Frontal cortex (tissue), 3 donors: ENCODE measurements at regions not wholly inside any gene's neighbourhood (a gene's known extent, or its start where the extent isn't known, plus 50 kb on each side); places are given as distances from the start of the nearest gene placed in this dataset.

Experiments used
- DNase-seq, 2 donors: peaks; one replicate each; pipeline ENCODE4 v3.0.0; 2012; ENCODE audit warnings: low spot score in 2 of 2
- FAIRE-seq: peaks from 2 replicates; lab custom pipeline; 2012; peaks lifted over from hg19 to GRCh38; lab: Jason Lieb, UNC
- donor health status: control.
- donor health status: control.
- donor health status: control.

- FAIRE-seq = no peak
- no peak for DNase-seq
Measured at GRCh38 chr10:55320187-55320700, 519.2 kb upstream of the PCDH15 start.

DNA sequence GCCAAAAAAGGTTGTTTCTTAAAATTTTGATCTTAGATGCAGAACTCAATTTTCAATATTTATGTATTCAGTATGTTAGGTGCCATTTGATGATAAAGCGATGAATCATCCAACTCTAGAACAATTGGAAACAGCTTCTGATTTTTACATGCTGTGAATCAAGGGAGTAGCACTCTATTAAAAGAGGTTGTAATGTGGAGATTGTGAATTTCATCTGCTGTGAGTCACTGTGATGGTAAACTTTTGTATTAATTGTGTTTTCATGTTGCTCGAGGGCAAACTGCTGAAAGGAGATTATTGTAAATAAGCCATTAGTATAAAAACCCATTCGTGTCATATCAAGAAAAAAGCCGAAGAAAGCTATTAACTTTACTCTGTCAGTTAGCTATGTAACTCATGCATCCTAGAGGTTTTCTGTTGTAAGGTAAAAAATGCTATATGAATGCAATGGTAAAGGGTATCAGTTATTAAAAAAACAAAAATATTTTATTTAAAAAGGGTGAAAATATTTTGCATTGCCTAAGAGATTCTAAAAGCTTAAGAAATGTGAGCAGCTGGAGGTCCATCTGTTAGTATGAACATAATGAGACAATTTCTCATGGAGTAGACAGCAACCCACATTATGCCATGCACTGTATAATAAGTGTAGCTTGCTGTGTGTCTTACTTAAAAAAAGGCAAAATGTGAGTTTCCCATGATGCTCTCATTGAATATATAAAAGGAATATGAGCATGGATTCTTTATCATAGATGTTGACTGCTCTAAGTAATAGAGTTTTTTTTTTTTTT lies 511.0 kb upstream of the PCDH15 start:
- FAIRE-seq (no peak), DNase-seq (no peak)

DNA sequence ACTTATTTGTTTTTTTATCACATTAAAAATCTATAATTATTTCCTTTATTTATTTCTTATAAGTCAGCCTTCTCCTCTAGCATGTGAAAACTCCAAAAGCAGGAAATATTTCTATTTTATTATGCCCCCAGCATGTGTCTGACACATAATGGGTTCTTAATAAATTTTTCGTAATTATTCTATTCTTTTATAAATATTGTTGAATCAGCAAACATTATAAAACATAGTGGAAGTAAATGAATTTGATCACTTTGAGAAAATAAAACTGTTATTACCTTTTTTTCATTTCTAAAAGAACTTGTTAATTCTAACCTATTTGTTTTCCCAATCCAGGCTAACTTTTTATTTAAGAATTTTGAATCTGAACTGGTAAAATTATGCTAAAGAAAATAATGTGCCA lies 509.1 kb upstream of the PCDH15 start:
- FAIRE-seq = no peak

GRCh38 chr10:55305285-55305684 lies 504.3 kb upstream of the PCDH15 start:
- DNase-seq (no peak), FAIRE-seq (no peak)

More for the DNA sequence above, 509.1 kb upstream of the PCDH15 start:
- DNase-seq = no peak

GRCh38 chr10:55287346-55287745 lies 486.3 kb upstream of the PCDH15 start:
- DNase-seq = no peak
- FAIRE-seq = no peak

GRCh38 chr10:55283031-55283430 lies 482.0 kb upstream of the PCDH15 start:
- no peak for FAIRE-seq
- DNase-seq = no peak

DNA sequence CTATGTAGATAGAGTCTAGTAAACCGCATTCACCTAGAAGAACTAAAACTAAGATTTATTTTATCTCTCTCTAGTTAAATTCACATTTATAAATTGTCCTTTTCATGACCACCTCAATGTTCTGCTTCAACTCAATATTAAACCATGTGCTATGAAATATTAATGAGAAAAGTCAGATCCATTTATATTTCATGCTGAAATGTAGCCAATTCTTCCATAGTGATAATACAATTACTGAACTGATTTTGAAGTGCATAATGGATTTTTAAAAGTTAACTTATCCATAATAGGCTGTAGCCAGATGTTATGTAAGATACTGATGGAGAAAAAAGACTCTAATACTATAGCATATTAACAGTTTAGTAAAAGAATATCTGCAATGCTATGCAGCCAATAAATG lies 479.7 kb upstream of the PCDH15 start:
- FAIRE-seq = no peak
- no peak for DNase-seq

DNA sequence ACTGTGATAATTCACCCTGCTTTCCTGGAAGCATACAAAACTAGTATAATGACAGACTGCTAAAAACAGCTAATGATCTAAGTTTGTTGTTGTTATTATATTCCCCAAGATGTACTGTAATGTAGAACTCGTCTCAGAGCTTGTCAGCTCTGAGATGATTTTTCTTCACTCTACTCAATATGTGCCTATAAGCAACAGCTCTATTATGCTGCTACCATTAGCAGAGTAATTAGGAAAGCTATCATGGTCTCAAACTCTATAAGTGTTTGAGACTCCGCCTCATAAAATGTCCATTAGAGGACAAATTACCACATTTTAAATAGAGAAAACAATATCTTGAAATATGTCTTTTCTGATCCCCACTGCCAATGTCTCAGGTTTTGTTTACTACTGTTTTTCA lies 476.5 kb upstream of the PCDH15 start:
- FAIRE-seq (no peak), DNase-seq (no peak)

DNA sequence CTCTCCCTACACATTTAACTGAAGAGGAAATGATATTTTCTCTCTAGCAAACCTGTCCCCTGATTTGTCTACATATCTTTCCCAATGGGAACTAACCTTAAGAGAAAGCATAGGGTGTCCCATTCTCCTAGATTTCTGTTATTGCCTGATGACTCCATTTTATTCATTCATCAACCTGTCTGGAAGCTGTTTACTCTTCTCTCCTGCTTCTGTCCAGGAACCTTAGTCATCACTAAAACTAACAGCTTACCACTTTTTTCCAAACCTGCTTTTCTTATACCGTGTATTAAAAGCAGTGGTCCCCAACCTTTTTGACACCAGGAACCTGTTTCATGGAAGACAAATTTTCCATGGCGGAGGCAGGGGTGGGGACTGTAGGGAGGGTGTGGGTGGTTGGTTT lies 473.3 kb upstream of the PCDH15 start:
- no peak for FAIRE-seq

DNA sequence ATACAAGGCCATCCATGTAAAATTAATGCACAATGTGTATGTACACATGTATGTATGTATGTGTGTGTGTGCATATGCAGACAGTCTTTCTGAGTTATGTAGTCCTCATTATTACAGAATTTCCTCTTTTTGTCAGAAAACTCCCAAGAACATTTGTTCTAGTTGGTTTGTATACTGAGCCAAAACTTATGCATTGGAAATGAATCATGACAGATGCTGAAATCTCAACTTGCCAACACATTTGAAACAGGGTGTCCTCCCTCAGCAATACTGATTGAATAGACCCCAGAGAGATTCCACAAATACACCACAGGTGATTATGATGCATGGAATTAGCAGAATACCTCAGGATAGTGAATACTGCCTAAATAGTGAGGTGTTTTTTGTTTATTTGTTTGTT lies 472.9 kb upstream of the PCDH15 start:
- no peak for FAIRE-seq

More for the DNA sequence above, 473.3 kb upstream of the PCDH15 start:
- DNase-seq = no peak

DNA sequence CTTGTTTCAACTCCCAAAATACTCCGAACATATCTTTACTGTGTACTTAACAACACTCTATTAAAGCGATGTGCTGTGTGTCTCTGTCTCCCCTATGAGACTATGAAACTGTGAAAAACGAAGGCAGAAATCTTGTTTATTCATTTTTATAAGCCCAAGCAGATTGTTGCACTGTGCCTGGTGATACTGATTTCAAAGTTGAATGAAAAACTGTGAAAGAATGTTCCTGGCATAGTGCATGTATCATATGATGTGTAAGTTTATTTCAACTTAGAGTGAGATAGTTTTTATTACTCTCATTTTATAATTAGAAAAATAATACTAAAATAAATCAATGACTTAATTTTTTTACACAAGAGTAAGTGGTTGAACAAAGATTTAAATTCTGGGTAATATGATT lies 471.9 kb upstream of the PCDH15 start:
- FAIRE-seq (no peak), DNase-seq (no peak)

More for the DNA sequence above, 472.9 kb upstream of the PCDH15 start:
- no peak for DNase-seq

DNA sequence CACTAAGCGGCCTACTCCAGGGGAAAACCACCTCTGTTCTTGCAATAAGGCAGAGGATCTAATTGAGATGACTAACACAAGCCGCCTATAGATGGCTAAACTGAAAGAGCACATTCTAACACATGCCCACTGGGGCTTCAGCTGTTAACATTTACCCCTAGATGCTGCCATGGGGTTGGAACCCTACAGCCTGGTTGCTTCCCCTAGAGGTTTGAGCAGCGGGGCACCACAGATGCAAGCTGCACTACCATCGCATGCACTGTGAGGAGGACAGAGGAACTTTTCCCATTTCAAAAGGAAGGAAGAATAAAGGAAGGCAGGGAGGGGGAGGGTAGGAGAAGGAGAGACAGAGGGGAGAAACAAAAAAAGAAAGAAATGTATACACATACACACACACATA lies 465.8 kb upstream of the PCDH15 start:
- FAIRE-seq = no peak
- DNase-seq = no peak

- no peak for FAIRE-seq
Measured at GRCh38 chr10:55263327-55263726, 462.3 kb upstream of the PCDH15 start.

GRCh38 chr10:55242544-55242943 lies 441.5 kb upstream of the PCDH15 start:
- no peak for DNase-seq
- FAIRE-seq = no peak

More at GRCh38 chr10:55263327-55263726, 462.3 kb upstream of the PCDH15 start:
- no peak for DNase-seq

DNA sequence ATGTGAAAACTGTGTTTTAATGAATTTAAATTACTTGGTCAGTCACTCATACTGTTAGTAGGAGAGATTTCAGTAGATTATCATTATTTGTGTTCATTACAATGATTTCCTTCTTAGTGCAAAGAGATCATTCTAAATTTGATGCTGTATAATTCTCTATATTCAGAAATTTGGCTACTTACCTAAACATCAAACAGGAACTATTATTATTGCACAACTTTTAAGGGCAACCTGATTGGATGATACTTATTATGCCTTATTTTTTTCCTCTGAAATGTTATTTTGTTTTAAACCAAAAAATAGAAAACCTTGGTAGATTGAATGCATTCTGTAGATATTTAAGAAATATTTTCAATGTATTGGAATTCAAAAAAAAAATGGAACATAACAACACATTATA lies 436.4 kb upstream of the PCDH15 start:
- DNase-seq = no peak
- peak; percentile 63 for FAIRE-seq

- DNase-seq (no peak), FAIRE-seq (no peak)
Measured at GRCh38 chr10:55233505-55233904, 432.5 kb upstream of the PCDH15 start.

DNA sequence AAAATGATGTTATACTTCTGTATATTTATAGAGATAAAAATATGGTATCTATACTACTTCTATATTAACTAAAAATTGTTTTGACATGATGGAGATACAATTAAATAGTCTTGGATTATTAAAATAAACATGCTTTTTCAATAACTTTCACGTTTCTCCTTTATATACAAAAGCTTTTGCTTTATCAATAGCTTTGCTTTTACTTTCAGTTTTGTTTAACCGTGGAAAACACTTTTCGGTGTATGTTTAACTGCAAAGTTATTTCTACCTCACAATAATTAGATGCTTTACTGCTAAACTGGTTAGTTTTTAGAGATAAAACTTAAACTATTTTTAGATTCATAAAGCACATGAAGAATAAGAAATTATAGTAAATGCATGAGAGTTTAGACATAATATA lies 432.1 kb upstream of the PCDH15 start:
- FAIRE-seq (peak; percentile 66), DNase-seq (no peak)

DNA sequence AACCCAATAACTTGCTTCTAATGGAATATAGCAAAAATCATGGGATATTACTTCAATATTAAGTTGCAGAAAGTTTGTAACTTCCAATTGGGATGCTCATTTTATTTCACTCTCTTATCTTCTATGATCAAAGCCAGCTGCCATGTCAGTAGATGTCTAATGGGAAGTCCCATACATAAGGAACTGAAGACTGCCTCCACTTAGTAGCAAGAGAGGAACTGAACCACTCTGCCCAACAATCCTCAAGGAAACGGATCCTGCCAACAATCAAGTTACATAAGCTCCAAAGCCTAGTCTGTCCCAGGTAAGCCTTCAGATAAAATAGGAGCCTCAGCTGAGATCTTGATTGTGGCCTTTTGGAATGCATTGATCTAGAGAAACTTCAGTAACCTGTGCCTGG lies 431.5 kb upstream of the PCDH15 start:
- FAIRE-seq = no peak
- DNase-seq = no peak

DNA sequence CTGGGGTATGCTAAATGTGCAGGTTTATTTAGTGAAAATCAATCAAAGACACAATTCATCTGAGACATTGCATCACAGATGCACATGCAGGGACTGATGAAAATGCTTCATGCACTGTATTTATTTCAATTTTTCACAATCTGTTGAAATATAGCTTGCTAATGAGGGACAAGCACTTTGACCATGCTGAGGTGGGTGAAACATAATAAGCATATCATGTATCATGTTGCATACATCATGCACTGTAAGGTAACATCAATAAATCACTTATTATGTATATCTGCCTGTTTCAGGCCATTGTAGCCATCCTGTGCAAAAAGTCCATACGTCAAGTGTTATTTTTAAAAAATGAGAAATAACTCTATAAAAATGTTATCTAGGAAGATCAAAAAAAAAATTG lies 426.9 kb upstream of the PCDH15 start:
- FAIRE-seq (no peak), DNase-seq (no peak)

GRCh38 chr10:55224007-55224781 lies 423.2 kb upstream of the PCDH15 start:
- DNase-seq = no peak
- FAIRE-seq = no peak

DNA sequence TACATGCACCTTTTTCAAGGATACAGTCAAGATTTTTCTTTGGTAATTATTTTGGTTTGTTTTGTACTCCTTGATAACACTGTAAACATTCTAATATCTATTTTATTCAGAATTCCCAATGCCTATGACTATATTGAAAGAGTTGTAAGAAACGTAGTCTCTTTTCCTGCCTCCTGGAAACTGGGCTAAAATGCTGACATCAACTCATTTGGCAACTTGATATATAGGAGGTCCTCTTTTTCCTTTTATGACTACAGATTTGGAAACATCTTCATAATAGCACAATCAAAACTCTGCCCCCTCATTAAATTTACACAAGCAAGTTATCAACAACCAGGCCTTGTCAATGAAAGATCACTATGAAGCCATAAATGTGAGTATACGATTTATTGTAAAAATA lies 422.3 kb upstream of the PCDH15 start:
- FAIRE-seq = no peak

More for the DNA sequence above, 422.3 kb upstream of the PCDH15 start:
- no peak for DNase-seq
